ENCODE measurements at regions not wholly inside any gene's neighbourhood (a gene's known extent, or its start where the extent isn't known, plus 50 kb on each side); places are given as distances from the start of the nearest gene placed in this dataset.
"Not testable (repeated sequence)": the region's sequence is repeated elsewhere in the genome, so short reads cannot be mapped to it uniquely, and the experiment has no call there.

DNA sequence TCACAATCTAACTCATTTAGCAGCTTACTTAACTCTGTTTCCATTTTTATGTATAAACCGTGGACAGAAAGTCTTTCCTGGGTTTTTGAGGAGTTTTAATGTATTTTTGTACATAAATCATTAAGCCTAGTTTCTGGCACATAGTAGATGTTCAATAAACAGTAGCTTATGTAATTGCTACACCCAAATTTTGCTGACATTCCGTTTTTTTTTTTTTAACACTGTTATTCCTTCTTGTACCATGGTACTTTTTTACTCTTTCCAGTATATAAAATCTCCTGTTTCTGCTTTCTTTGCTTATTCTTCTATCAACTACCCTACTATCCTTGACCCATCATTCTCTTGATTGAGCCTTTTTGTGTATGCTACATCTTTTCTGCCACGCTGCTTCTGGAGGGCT lies 1151.3 kb upstream of the CRIM1 start:
- H3K4me1 ChIP-seq: no peaks in the 10 kb centered on the region
- H3K27me3 ChIP-seq: no peaks in the 10 kb centered on the region
- H3K9me3 ChIP-seq: no peaks in the 10 kb centered on the region
- no peak overlapping the region for H3K27ac ChIP-seq
- H3K4me3 ChIP-seq: no peak overlapping the region
- DNase-seq: no peak
- no peaks in the 10 kb centered on the region for H3K36me3 ChIP-seq
- intact Hi-C loops (cut with DNase I; ENCODE audit: low total_unique reads): no loop called here
- TF ChIP-seq POLR2A (IDR thresholded peaks at IDR 0.05): no peak
- TF ChIP-seq, protein P1, sequence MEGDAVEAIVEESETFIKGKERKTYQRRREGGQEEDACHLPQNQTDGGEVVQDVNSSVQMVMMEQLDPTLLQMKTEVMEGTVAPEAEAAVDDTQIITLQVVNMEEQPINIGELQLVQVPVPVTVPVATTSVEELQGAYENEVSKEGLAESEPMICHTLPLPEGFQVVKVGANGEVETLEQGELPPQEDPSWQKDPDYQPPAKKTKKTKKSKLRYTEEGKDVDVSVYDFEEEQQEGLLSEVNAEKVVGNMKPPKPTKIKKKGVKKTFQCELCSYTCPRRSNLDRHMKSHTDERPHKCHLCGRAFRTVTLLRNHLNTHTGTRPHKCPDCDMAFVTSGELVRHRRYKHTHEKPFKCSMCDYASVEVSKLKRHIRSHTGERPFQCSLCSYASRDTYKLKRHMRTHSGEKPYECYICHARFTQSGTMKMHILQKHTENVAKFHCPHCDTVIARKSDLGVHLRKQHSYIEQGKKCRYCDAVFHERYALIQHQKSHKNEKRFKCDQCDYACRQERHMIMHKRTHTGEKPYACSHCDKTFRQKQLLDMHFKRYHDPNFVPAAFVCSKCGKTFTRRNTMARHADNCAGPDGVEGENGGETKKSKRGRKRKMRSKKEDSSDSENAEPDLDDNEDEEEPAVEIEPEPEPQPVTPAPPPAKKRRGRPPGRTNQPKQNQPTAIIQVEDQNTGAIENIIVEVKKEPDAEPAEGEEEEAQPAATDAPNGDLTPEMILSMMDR (IDR thresholded peaks at IDR 0.05): no peak

DNA sequence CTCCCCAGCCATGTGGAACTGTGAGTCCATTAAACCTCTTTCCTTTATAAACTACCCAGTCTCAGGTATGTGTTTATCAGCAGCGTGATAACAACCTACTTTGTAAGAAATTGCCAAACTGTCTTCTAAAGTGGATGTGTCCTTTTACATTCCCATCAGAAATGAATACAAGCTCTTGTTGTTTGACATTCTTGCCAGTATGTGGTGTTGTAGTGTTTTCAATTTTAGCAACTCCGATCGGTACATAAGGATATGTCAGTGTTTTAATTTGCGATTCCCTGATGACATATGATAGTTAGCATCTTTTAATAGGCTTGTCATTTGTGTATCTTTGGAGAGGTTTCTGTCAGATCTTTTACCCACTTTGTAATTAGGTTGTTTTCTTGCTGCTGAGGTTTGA lies 1156.3 kb upstream of the CRIM1 start:
- no peaks in the 10 kb centered on the region for H3K27me3 ChIP-seq
- intact Hi-C loops (cut with DNase I; ENCODE audit: low total_unique reads): no loop called here
- no peaks in the 10 kb centered on the region for H3K36me3 ChIP-seq
- no peak overlapping the region for H3K4me3 ChIP-seq
- TF ChIP-seq, protein P1 (IDR thresholded peaks at IDR 0.05): no peak
- no peak for TF ChIP-seq POLR2A (IDR thresholded peaks at IDR 0.05)
- no peaks in the 10 kb centered on the region for H3K9me3 ChIP-seq
- H3K27ac ChIP-seq: no peak overlapping the region
- no peaks in the 10 kb centered on the region for H3K4me1 ChIP-seq
- DNase-seq: no peak

DNA sequence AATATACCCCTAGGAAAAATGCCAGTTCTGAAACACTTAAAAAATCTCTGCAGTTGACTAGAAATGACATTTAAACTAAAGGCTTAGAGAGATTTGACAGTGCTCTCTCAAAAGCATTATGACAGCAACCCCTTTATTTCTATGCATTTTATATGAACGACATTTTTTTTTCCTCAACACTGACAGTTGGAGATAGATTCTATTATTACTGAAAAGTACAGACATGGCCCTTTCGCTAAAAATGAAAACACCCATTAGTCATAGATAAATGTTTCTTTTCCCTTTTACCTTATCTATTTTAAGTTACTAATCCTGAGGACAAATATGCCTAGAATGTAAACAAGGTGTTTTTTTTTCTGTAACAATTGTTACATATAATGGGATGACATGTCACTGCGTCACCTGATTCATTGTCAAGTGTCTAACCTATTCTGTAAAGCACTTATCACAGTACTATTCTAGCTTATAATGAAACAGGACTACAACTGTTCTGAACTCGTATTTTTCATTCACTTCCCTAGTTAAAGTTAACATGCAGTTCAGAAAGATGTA lies 1169.6 kb upstream of the CRIM1 start:
- H3K9me3 ChIP-seq: no peaks in the 10 kb centered on the region

DNA sequence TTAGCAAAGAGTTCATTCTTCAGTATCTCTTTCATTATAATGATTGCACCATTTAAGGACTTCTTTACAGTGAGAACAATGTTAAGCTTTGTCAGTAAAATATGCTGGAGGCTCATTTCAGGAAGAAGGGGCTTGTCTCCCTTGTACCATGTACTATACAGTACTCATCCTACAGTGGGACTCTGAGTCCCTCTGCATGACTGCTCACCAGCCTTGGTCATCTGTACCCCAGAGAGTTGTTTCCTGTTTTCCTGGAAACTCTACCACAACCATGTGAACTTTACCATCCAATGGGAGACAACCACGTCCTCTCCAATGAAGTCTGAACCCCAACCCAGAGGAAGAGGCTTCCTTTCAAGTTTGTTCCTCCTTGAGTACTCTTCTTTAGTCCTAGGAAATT lies 1171.1 kb upstream of the CRIM1 start:
- TF ChIP-seq POLR2A (IDR thresholded peaks at IDR 0.05): no peak
- TF ChIP-seq, protein P1 (IDR thresholded peaks at IDR 0.05): no peak
- no peaks in the 10 kb centered on the region for H3K27me3 ChIP-seq
- H3K4me3 ChIP-seq: no peak overlapping the region
- H3K4me1 ChIP-seq: no peaks in the 10 kb centered on the region
- no peaks in the 10 kb centered on the region for H3K9me3 ChIP-seq
- H3K36me3 ChIP-seq: no peaks in the 10 kb centered on the region
- intact Hi-C loops (cut with DNase I; ENCODE audit: low total_unique reads): no loop called here
- H3K27ac ChIP-seq: no peak overlapping the region
- no peak for DNase-seq

More for the DNA sequence above, 1169.6 kb upstream of the CRIM1 start:
- TF ChIP-seq, protein P1 (IDR thresholded peaks at IDR 0.05): no peak
- TF ChIP-seq POLR2A (IDR thresholded peaks at IDR 0.05): no peak
- Histone ChIP-seq H3K4me3 (no peak overlapping the region), H3K27ac (no peak overlapping the region), H3K4me1 (no peaks in the 10 kb centered on the region), H3K36me3 (no peaks in the 10 kb centered on the region), H3K27me3 (no peaks in the 10 kb centered on the region)
- intact Hi-C loops (cut with DNase I; ENCODE audit: low total_unique reads): no loop called here
- no peak for DNase-seq

DNA sequence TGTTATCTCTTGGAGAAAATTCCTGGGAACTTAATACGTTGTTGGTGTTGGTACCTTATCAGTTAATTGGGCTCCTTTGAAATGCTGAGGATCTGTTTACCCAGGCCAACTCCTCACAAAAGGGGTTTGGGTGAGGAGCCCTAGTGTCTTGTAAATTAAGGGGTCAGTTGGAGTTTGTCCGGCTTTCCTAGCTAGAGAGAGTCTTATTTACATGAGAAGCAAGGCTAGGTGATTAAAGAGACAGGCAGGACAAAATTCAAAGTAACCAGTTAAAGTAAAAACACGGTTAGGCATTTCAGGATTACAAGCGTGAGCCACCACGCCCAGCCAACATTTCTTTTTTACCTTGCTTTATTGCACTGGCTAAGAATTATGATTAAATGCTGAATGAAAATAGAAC lies 1178.9 kb upstream of the CRIM1 start:
- H3K9me3 ChIP-seq; H3K27me3 ChIP-seq; H3K4me3 ChIP-seq; intact Hi-C loops (cut with DNase I; ENCODE audit: low total_unique reads); H3K36me3 ChIP-seq; H3K27ac ChIP-seq; H3K4me1 ChIP-seq; DNase-seq: not testable (repeated sequence)

DNA sequence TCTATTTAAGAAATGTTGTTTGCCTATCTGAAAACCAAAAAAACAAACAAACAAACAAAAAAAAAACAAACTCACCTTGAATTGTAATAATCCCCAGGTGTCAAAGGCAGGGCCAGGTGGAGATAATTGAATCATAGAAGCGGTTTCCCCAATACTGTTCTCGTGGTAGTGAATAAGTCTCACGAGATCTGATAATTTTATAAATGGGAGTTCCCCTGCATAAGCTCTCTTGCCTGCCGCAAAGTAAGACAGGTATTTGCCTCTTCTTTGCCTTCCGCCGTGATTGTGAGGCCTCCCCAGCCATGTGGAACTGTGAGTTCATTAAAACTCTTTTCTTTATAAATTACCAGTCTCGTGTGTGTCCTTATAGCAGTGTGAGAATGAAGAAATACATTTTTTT lies 1180.7 kb upstream of the CRIM1 start:
- peaks cover 0 to 3% of the 10 kb centered on the region in 2 donors for H3K36me3 ChIP-seq
- no peak overlapping the region for H3K27ac ChIP-seq
- H3K4me3 ChIP-seq: no peak overlapping the region
- no peak for DNase-seq
- no peaks in the 10 kb centered on the region for H3K4me1 ChIP-seq
- intact Hi-C loops (cut with DNase I; ENCODE audit: low total_unique reads): no loop called here
- no peaks in the 10 kb centered on the region for H3K9me3 ChIP-seq
- H3K27me3 ChIP-seq: no peaks in the 10 kb centered on the region
- TF ChIP-seq, protein P1 (IDR thresholded peaks at IDR 0.05): no peak
- TF ChIP-seq POLR2A (IDR thresholded peaks at IDR 0.05): no peak

Measured in uterus (tissue), 3 donors.